Endothelial cell (in vitro differentiated cells): ENCODE measurements at regions not wholly inside any gene's neighbourhood (a gene's known extent, or its start where the extent isn't known, plus 50 kb on each side); places are given as distances from the start of the nearest gene placed in this dataset.

Experiments used
- DNase-seq: peaks from one replicate; pipeline ENCODE4 v3.0.0; 2021; ENCODE audit warnings: low spot score
- H3K27ac Mint-ChIP-seq: one replicate; pipeline ENCODE4 v1.8.0; 2021; ENCODE audit warnings: mixed read lengths, inconsistent platforms; ENCODE audit not compliant: unreplicated experiment
- H3K27me3 Mint-ChIP-seq: one replicate; pipeline ENCODE4 v1.8.0; 2021; ENCODE audit warnings: mild to moderate bottlenecking, moderate library complexity, mixed read lengths, inconsistent platforms; ENCODE audit not compliant: unreplicated experiment
- H3K36me3 Mint-ChIP-seq: one replicate; pipeline ENCODE4 v1.8.0; 2021; ENCODE audit warnings: mild to moderate bottlenecking, low read depth, mixed read lengths, inconsistent platforms; ENCODE audit not compliant: unreplicated experiment
- H3K4me1 Mint-ChIP-seq: one replicate; pipeline ENCODE4 v1.8.0; 2021; ENCODE audit warnings: mild to moderate bottlenecking, mixed read lengths, inconsistent platforms; ENCODE audit not compliant: unreplicated experiment
- H3K4me3 Mint-ChIP-seq: one replicate; pipeline ENCODE4 v1.8.0; 2021; ENCODE audit warnings: mild to moderate bottlenecking, mixed read lengths, inconsistent platforms; ENCODE audit not compliant: unreplicated experiment
- H3K9me3 Mint-ChIP-seq: one replicate; pipeline ENCODE4 v1.8.0; 2021; ENCODE audit warnings: mixed read lengths, inconsistent platforms; ENCODE audit not compliant: unreplicated experiment
- CTCF ChIP-seq: fragments of 200-600 bp; sonication (generic); IDR thresholded peaks from one replicate; pipeline ENCODE4 v1.5.0; 2021; ENCODE audit warnings: antibody characterized with exemption; ENCODE audit not compliant: unreplicated experiment

DNA sequence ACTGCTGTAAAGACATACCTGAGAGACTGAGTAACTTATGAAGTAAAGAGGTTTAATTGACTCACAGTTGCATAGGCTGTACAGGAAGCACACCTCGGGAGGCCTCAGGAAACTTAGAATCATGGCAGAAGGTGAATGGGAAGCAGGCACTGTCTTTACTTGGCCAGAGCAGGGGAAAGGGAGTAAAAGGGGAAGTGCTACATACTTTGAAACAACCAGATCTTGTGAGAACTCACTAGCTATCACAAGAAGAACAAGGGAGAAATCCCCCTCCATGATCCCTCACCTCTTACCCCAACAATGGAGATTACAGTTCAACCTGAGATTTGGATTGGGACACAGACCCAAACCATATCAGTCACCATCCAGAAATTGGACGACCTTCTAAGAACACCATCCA lies 1285.8 kb upstream of the CDH9 start:
- Mint-ChIP-seq H3K27me3 (no peaks in the 10 kb centered on the region), H3K4me3 (no peak overlapping the region), H3K4me1 (peaks cover 5% of the 10 kb centered on the region), H3K27ac (no peak overlapping the region), H3K9me3 (no peaks in the 10 kb centered on the region), H3K36me3 (no peaks in the 10 kb centered on the region)
- no peak for TF ChIP-seq CTCF
- DNase-seq, result no peak

DNA sequence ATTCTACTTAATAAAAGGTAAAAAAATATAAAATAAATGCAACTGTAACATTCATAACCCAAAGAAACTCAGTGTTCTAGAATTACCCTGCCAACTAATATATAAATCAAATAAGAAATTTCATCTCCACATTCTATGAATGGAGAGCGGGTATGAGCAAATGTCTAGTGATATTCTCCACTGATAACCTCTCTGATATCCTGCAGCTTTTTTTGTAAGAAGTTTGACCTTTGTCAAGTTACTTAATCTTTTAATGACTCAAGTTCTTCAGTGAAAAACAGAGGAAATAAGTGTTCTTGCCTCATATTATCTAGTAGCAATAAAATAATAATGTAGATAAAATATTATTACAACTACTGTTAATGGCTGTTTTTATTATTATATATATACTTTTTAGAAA lies 1275.6 kb upstream of the CDH9 start:
- H3K27ac Mint-ChIP-seq, result no peak overlapping the region
- no peaks in the 10 kb centered on the region for H3K36me3 Mint-ChIP-seq
- H3K27me3 Mint-ChIP-seq, result peaks cover 4% of the 10 kb centered on the region
- no peak for TF ChIP-seq CTCF
- no peaks in the 10 kb centered on the region for H3K4me1 Mint-ChIP-seq
- H3K9me3 Mint-ChIP-seq, result no peaks in the 10 kb centered on the region
- DNase-seq, result no peak
- no peak overlapping the region for H3K4me3 Mint-ChIP-seq

DNA sequence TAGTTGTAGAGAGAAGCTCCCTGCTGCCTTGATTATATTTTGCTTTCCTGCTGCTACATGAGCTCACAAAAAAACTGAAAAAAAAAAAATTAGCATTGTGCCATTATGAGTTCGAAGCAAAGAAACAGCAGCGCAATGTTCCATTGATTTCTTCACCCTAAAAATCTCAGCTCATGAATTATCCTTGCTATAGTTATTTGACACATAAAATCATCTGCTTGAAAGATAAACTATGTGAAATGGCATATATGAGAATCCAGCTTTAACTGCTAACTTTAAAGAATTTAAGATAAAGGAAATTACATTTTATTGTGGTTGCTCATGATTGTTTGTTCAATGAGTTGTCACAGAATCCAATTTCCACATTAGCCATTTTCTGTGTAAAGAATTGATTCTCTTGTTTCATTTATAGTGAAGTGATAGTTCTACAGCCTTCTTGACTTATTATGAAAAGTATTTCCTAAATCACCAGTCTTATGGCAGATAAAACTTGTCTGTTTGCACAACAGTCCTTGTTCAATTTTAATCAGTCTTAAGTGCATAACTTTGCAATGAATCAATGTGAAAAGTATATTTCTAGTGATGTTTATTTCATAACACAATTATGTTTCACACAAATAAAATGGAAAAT lies 1275.0 kb upstream of the CDH9 start:
- H3K9me3 Mint-ChIP-seq, result no peaks in the 10 kb centered on the region
- H3K27ac Mint-ChIP-seq, result no peak overlapping the region
- no peak for TF ChIP-seq CTCF
- H3K4me3 Mint-ChIP-seq, result no peak overlapping the region
- DNase-seq, result no peak
- H3K4me1 Mint-ChIP-seq, result no peaks in the 10 kb centered on the region
- no peaks in the 10 kb centered on the region for H3K36me3 Mint-ChIP-seq
- H3K27me3 Mint-ChIP-seq, result peaks cover 4% of the 10 kb centered on the region

DNA sequence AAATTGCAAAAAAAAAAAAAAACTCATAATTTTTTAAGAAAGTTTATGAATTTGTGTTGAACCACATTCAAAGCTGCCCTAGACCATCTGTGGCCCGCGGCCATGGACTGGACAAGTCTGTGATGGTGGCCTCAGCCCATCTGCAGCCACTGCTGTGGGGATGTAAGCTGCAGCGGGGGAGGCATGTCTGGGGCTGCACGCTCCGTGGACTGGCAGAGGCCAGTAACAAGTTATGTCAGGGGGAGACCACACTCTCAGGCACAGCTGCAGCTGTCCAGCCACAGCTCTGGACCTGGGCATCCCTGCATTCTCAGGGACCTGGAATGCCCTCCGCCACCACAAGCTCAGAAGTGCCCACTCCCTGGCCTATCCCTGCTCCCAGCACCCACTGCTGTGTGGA lies 1272.3 kb upstream of the CDH9 start:
- Mint-ChIP-seq H3K9me3 (no peaks in the 10 kb centered on the region), H3K4me3 (no peak overlapping the region), H3K27me3 (peaks cover 1% of the 10 kb centered on the region), H3K4me1 (no peaks in the 10 kb centered on the region), H3K36me3 (no peaks in the 10 kb centered on the region), H3K27ac (no peak overlapping the region)
- no peak for DNase-seq
- TF ChIP-seq CTCF, result no peak

DNA sequence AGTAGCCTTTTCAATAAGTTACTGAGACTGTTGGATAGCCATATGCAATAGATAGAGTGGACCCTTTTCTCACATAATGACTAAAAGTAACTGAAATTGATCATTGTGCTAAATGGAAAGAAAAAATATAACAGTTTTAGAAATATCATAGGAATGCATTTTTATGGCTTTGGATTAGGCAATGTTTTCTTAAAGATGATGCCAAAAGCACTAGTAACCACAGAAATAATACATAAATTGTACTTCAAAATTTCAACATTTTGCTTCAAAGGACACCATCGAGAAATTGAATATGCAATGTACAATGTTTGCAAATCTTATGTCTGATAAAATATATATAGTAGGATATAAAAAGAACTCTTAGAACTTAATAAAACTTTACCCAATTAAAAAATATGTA lies 1267.5 kb upstream of the CDH9 start:
- TF ChIP-seq CTCF, result no peak
- no peak overlapping the region for H3K4me3 Mint-ChIP-seq
- no peaks in the 10 kb centered on the region for H3K27me3 Mint-ChIP-seq
- H3K4me1 Mint-ChIP-seq, result no peaks in the 10 kb centered on the region
- DNase-seq, result no peak
- H3K27ac Mint-ChIP-seq, result no peak overlapping the region
- no peaks in the 10 kb centered on the region for H3K36me3 Mint-ChIP-seq
- no peaks in the 10 kb centered on the region for H3K9me3 Mint-ChIP-seq
